ENCODE measurements at regions not wholly inside any gene's neighbourhood (a gene's known extent, or its start where the extent isn't known, plus 50 kb on each side); places are given as distances from the start of the nearest gene placed in this dataset.

- TF ChIP-seq SNAPC4 (CRISPR knock-in tag; IDR thresholded peaks at IDR 0.05) (no peak), MAX (IDR thresholded peaks at IDR 0.05) (no peak), ZNF570 (CRISPR knock-in tag; IDR thresholded peaks at IDR 0.05; ENCODE audit: borderline replicate concordance) (no peak)
Measured at GRCh38 chr12:94834036-94834625, 169.4 kb downstream of the NDUFA12 start (continued).

- Histone ChIP-seq H3K27ac (ENCODE audit: extremely low read length, insufficient read depth, low read length) (no peak overlapping the region), H3K79me2 (ENCODE audit: insufficient read depth, low read length) (no peaks in the 10 kb centered on the region), H3K27me3 (ENCODE audit: control insufficient read depth in 1 of 2, insufficient read depth in 2 of 2, low read length in 2 of 2) (no peaks in the 10 kb centered on the region; a peak in 1 of 5 replicates), H3K4me3 (replicated peaks in 1 of 3; ENCODE audit: insufficient read depth in 1 of 3, low read depth in 2 of 3, low read length in 3 of 3) (no peak overlapping the region), H3K4me2 (ENCODE audit: low read depth, low read length) (no peak overlapping the region), H3K9me3 (ENCODE audit: low read length) (no peaks in the 10 kb centered on the region), H4K20me1 (ENCODE audit: insufficient read depth, low read length) (no peaks in the 10 kb centered on the region), H2AFZ (ENCODE audit: low read length) (no peak overlapping the region), H3K4me1 (ENCODE audit: insufficient read depth, low read length) (peaks cover 10% of the 10 kb centered on the region), H3K9ac (ENCODE audit: insufficient read depth, low read depth, low read length) (no peak overlapping the region), H3K36me3 (replicated peaks in 1 of 2; ENCODE audit: control insufficient read depth in 1 of 2, insufficient read depth in 2 of 2, low read length in 2 of 2) (no peaks in the 10 kb centered on the region)
- in situ Hi-C loops (cut with HindIII; ENCODE audit: extremely low pct_ligation_motif_present, low pct_unique_long_range_greater_than_20kb), result no loop called here
- ChIA-PET CTCF (ENCODE audit: low intra/inter-chr PET ratio, low total read pairs) (no interaction called here), POLR2A (no interaction called here)
- BruUV-seq (replicated peaks), result no TSS peak
- FAIRE-seq (no peak), DNase-seq (ENCODE audit: low spot score) (no peak), ATAC-seq (no peak)
- 46% methylated on average over 15 of the region's 15 CpGs for WGBS (ENCODE audit: low lambda C conversion rate)
- intact Hi-C loops (cut with micrococcal nuclease; ENCODE audit: unreplicated experiment), result loop anchor here (10.0 kb wide), 1 partner anchor 178 kb away; the partner anchor contains the start of gene TMCC3
- TF ChIP-seq STAT5B (CRISPR knock-in tag; IDR thresholded peaks at IDR 0.05), result no peak
- no peak for TF ChIP-seq IKZF1 (IDR thresholded peaks at IDR 0.05)
- TF ChIP-seq SMARCE1 (IDR thresholded peaks at IDR 0.05; ENCODE audit: borderline replicate concordance), result no peak
- TF ChIP-seq ZSCAN29 (CRISPR knock-in tag; conservative IDR thresholded peaks at IDR 0.05), result no peak
- TF ChIP-seq BRF2 (CRISPR knock-in tag; IDR thresholded peaks at IDR 0.05), result no peak
- no peak for TF ChIP-seq U2AF1 (optimal IDR thresholded peaks at IDR 0.05; ENCODE audit: low read depth, low read length)
- TF ChIP-seq KLF15 (CRISPR knock-in tag; IDR thresholded peaks at IDR 0.05; ENCODE audit: borderline replicate concordance), result no peak
- TF ChIP-seq ZNF737 (CRISPR knock-in tag; IDR thresholded peaks at IDR 0.05; ENCODE audit: borderline replicate concordance), result no peak
- TF ChIP-seq ZNF264 (CRISPR knock-in tag; IDR thresholded peaks at IDR 0.05), result no peak
- no peak for TF ChIP-seq ZNF510 (CRISPR knock-in tag; IDR thresholded peaks at IDR 0.05; ENCODE audit: low read depth)
- TF ChIP-seq RAD51 (IDR thresholded peaks at IDR 0.05; ENCODE audit: borderline replicate concordance), result no peak
- TF ChIP-seq ZNF414 (CRISPR knock-in tag; IDR thresholded peaks at IDR 0.05), result no peak
- TF ChIP-seq KDM1A (CRISPR knock-in tag; IDR thresholded peaks at IDR 0.05), result no peak
Measured at GRCh38 chr12:94832780-94833681, 170.5 kb downstream of the NDUFA12 start.
